Putamen (tissue), 1 donor: ENCODE measurements at regions not wholly inside any gene's neighbourhood (a gene's known extent, or its start where the extent isn't known, plus 50 kb on each side); places are given as distances from the start of the nearest gene placed in this dataset.

Experiments
- DNase-seq: peaks from one replicate; pipeline ENCODE4 v3.0.0-alpha.2; 2016; ENCODE audit warnings: low spot score

GRCh38 chr7:136807598-136807997 lies 60.9 kb upstream of the CHRM2 start:
- no peak for DNase-seq

- no peak for DNase-seq
Observed at GRCh38 chr7:136803028-136803427, 65.4 kb upstream of the CHRM2 start.

- no peak for DNase-seq
Observed at GRCh38 chr7:136783934-136784333, 84.5 kb upstream of the CHRM2 start.

- DNase-seq, result no peak
Observed at GRCh38 chr7:136741941-136742340, 126.5 kb upstream of the CHRM2 start.

GRCh38 chr7:136728945-136729344 lies 139.5 kb upstream of the CHRM2 start:
- no peak for DNase-seq

GRCh38 chr7:136726460-136726859 lies 142.0 kb upstream of the CHRM2 start:
- no peak for DNase-seq

GRCh38 chr7:136717910-136718557 lies 150.4 kb upstream of the CHRM2 start:
- DNase-seq, result no peak

GRCh38 chr7:136714062-136714461 lies 154.4 kb upstream of the CHRM2 start:
- no peak for DNase-seq

DNA sequence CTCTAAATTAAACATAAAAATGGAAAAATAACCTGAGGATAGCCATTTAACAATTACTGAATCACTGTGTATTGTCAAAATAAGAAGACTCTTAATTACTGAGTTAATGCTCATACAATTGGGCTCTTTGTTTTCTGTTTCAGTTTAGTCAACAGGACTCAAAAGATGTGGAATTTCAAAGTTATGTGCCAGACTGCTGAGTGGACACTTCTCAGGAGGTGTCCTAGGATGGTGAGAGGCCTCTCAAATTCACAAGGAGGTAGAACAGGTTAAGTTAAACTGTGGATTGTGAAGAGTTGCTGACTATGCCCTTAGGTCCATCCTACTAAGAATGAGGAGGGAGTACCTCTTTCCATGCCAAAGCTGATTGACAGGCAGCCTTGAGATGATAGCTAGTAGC lies 157.7 kb upstream of the CHRM2 start:
- DNase-seq, result no peak

GRCh38 chr7:136709876-136710275 lies 158.6 kb upstream of the CHRM2 start:
- no peak for DNase-seq

- no peak for DNase-seq
Observed at GRCh38 chr7:136702913-136703312, 165.5 kb upstream of the CHRM2 start.

- DNase-seq, result no peak
Observed at GRCh38 chr7:136698977-136699376, 169.5 kb upstream of the CHRM2 start.

GRCh38 chr7:136698231-136698630 lies 170.2 kb upstream of the CHRM2 start:
- no peak for DNase-seq

DNA sequence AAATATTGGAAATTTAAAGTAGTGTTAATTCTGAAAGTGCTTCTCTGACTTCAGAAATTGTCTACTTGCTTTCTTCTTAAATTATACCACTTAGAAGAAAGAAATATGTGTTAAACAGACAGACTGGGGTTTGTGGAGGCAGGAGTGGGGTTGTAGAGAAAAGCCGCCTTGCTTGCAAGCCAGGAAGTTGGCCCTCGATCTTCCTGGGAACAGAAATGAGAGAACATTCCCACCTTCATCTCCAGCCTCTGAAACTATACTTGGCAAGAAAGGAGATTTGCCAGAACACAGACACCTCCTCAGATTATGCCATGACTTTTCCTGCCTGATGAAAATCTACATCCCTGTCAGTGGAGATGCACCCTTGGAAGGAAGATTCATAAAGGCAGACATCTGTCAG lies 171.2 kb upstream of the CHRM2 start:
- DNase-seq, result no peak

DNA sequence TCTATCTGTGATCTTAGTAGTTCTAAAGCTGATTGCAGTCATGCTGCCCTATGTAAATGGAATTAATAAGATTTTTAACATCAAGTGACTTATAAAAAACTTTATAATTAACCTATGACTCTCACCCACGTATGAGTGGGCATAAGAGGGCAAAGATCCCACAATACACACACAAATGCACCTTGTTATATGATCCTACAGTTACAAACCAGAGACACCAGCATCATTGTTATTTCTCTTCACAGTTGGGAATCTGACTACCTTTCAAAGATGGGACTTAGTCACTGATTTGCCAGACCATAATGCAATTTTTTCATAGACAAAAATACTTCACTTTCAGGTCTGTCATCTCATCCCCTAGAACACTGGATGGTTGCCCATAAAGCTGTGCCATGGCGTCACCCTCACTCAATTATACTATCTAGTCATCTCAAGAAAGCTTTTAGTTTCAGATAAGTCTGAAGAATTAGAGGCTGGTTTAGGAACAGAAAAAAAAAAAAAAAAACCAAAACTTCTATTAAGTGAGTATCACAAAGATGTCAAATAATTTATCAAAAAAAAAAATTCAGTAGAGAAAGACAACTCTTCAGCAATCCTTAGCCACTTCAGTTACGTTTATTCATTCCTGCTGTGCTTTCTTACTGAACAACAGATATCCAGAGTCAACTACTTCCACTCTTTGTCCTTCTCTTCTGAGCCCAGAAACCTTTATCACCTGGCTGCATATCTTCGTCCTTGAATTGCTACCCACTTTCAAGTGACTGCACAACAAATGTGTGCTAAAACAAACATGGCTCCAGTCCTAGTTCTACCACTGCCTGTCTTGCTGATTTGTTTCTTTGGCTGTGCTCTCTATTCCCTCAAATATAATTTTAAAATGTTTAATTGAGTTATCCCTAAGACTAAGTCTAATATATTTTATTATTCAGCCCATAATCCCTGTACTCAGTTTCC lies 175.0 kb upstream of the CHRM2 start:
- DNase-seq, result no peak

DNA sequence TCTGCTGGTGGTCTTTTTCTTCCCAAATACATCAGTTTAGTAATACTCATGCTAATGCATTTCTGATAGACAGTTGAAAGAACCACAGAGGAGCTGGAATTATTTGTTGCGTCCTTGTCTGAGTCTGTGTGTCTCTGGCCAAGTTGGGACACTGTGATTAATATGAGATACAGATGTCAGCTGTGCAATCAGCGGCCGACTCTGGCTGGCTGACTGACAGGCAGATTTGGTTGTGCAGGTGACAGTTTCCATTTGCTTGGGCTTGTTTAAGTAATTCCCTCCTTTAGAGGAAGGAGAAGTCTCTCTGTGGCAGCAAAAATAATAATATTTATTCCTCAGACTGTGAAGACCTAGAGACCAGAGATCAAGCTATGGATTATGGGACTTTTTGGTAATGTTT lies 176.2 kb upstream of the CHRM2 start:
- DNase-seq, result no peak

DNA sequence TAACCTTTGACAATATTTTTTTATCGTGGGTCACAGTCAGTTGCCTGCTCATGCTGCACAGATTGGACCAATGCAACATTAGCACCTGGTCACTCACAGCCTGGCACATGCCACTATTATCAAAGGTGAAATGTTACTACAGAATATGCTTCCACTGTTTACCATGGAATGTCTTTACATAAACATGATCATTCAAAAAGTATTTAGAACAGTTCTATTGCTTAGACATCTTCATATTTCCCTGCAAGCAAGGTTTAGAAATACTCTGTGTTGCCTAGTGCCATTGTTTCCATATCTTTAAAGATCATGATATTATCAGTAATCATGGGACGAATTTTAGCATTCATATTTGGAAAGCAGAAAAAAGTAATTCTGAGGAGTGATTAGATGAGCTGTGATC lies 179.9 kb upstream of the CHRM2 start:
- no peak for DNase-seq

GRCh38 chr7:136687693-136688322 lies 180.6 kb upstream of the CHRM2 start:
- DNase-seq, result no peak

GRCh38 chr7:136685501-136686173 lies 182.8 kb upstream of the CHRM2 start:
- no peak for DNase-seq

DNA sequence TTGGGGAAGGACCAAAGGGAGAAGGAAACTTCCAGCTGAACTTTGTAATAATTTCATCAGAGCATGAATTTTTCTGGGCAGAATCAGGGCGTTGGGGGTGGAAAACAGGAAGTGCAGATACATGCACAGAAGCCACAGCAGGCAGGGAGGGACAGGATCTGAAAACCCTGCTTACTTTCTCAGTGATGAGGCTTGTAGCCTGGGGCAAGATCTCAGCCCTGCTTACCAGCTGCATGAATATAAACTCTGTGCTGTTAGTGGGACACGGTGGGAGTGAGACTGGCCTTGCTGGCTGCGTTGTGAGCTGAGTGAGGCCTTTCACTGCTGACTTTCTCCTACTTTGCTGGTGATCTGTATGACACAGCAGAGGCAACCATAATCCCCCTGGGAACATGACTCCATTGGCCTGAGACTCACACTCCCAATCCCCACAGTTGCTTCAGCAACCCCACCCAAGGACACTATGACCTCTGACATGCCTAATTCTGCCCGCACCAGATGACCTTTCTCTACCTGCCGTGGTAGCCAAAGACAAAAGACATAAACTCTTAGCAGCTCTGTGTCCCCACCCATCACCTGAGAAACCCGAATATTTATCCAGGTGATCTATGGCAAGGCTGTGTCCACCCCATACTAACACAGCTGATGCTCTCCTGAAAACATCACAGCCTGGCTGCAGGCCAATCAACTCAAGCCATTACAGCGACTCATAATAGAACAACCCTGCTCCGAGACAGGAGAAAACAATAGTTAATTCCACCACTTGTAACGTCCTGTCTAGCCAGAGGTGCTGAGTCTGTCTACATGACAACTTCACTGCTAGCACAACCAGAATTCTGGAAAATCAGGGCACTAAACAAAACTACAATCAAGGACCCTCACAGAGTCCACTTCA lies 190.7 kb upstream of the CHRM2 start:
- no peak for DNase-seq

- DNase-seq, result no peak
Observed at GRCh38 chr7:136667584-136667983, 200.9 kb upstream of the CHRM2 start.
